Neural progenitor cell (in vitro differentiated cells): ENCODE measurements at regions not wholly inside any gene's neighbourhood (a gene's known extent, or its start where the extent isn't known, plus 50 kb on each side); places are given as distances from the start of the nearest gene placed in this dataset.

Experiments used
- DNase-seq: peaks from one replicate; pipeline ENCODE4 v3.0.0-alpha.2; 2016; ENCODE audit warnings: low spot score
- H2AFZ ChIP-seq: fragments of 200-600 bp; sonication (generic); replicated peaks from 2 replicates; pipeline ENCODE4 v1.6.1; 2016; ENCODE audit warnings: antibody characterized with exemption
- H3F3A ChIP-seq: fragments of 200-600 bp; sonication (generic); 2 replicates; pipeline ENCODE4 v1.6.1; 2016; ENCODE audit warnings: antibody characterized with exemption, low read depth
- H3K27ac ChIP-seq: fragments of 200-600 bp; sonication (generic); 2 replicates; pipeline ENCODE4 v1.5.1; 2016; ENCODE audit warnings: mild to moderate bottlenecking
- H3K27me3 ChIP-seq: fragments of 200-600 bp; sonication (generic); 2 replicates; pipeline ENCODE4 v1.6.1; 2016; ENCODE audit warnings: mild to moderate bottlenecking, moderate library complexity
- H3K36me3 ChIP-seq: fragments of 200-600 bp; sonication (generic); 2 replicates; pipeline ENCODE4 v1.5.1; 2016
- H3K4me1 ChIP-seq: fragments of 200-600 bp; sonication (generic); 2 replicates; pipeline ENCODE4 v1.6.1; 2016; ENCODE audit warnings: mixed run types
- H3K4me2 ChIP-seq: fragments of 200-600 bp; sonication (generic); 2 replicates; pipeline ENCODE4 v1.6.1; 2016
- H3K4me3 ChIP-seq: fragments of 200-600 bp; sonication (generic); 2 replicates; pipeline ENCODE4 v1.5.1; 2016
- H3K79me2 ChIP-seq: fragments of 200-600 bp; sonication (generic); 2 replicates; pipeline ENCODE4 v1.6.1; 2016; ENCODE audit warnings: low read depth
- H3K9ac ChIP-seq: fragments of 200-600 bp; sonication (generic); 2 replicates; pipeline ENCODE4 v1.6.1; 2016
- H3K9me3 ChIP-seq: fragments of 200-600 bp; sonication (generic); 2 replicates; pipeline ENCODE4 v1.5.1; 2016; ENCODE audit warnings: low read depth
- H4K20me1 ChIP-seq: fragments of 200-600 bp; sonication (generic); 2 replicates; pipeline ENCODE4 v1.6.1; 2016; ENCODE audit warnings: low read depth
- H3K27ac Mint-ChIP-seq: 3 replicates; pipeline ENCODE4 v1.8.0; 2021; ENCODE audit warnings: mixed read lengths
- H3K27me3 Mint-ChIP-seq: 2 replicates; pipeline ENCODE4 v1.8.0; 2022; ENCODE audit warnings: low read depth, mild to moderate bottlenecking, inconsistent platforms, moderate library complexity, mixed read lengths; ENCODE audit not compliant: insufficient read depth
- H3K36me3 Mint-ChIP-seq: 3 replicates; pipeline ENCODE4 v1.8.0; 2021; ENCODE audit warnings: mixed read lengths
- H3K4me1 Mint-ChIP-seq: 3 replicates; pipeline ENCODE4 v1.8.0; 2021; ENCODE audit warnings: mixed read lengths
- H3K4me3 Mint-ChIP-seq: 3 replicates; pipeline ENCODE4 v1.8.0; 2021; ENCODE audit warnings: mild to moderate bottlenecking, moderate library complexity, mixed read lengths
- H3K9me3 Mint-ChIP-seq: 3 replicates; pipeline ENCODE4 v1.8.0; 2020; ENCODE audit warnings: mixed read lengths
- EZH2 ChIP-seq: fragments of 200-600 bp; sonication (generic); IDR thresholded peaks from 2 replicates; pipeline ENCODE4 v1.6.1; 2017; ENCODE audit warnings: antibody characterized with exemption, mild to moderate bottlenecking, moderate library complexity
- EZH2phosphoT487 ChIP-seq: fragments of 200-600 bp; sonication (generic); IDR thresholded peaks from 2 replicates; pipeline ENCODE4 v1.6.1; 2017; ENCODE audit warnings: antibody characterized with exemption
- TF ChIP-seq, protein P1 (sequence below): fragments of 200-600 bp; sonication (generic); IDR thresholded peaks from 2 replicates; pipeline ENCODE4 v1.5.1; 2017; ENCODE audit warnings: antibody characterized with exemption, mild to moderate bottlenecking

- no peak overlapping the region for H3K9ac ChIP-seq
- H2AFZ ChIP-seq: no peak overlapping the region
- H3K4me2 ChIP-seq: no peak overlapping the region
- no peaks in the 10 kb centered on the region for H3K36me3 ChIP-seq
- peaks cover 12% of the 10 kb centered on the region for H3K27me3 Mint-ChIP-seq
- no peak overlapping the region for H3K4me3 Mint-ChIP-seq
- no peak overlapping the region for H3K27ac Mint-ChIP-seq
- H3K4me3 ChIP-seq: no peak overlapping the region
- no peak overlapping the region for H3K27ac ChIP-seq
- H3K9me3 ChIP-seq: no peaks in the 10 kb centered on the region
- DNase-seq: no peak
- no peaks in the 10 kb centered on the region for H3F3A ChIP-seq
- H3K36me3 Mint-ChIP-seq: no peaks in the 10 kb centered on the region
- TF ChIP-seq EZH2: no peak
- TF ChIP-seq, protein P1, sequence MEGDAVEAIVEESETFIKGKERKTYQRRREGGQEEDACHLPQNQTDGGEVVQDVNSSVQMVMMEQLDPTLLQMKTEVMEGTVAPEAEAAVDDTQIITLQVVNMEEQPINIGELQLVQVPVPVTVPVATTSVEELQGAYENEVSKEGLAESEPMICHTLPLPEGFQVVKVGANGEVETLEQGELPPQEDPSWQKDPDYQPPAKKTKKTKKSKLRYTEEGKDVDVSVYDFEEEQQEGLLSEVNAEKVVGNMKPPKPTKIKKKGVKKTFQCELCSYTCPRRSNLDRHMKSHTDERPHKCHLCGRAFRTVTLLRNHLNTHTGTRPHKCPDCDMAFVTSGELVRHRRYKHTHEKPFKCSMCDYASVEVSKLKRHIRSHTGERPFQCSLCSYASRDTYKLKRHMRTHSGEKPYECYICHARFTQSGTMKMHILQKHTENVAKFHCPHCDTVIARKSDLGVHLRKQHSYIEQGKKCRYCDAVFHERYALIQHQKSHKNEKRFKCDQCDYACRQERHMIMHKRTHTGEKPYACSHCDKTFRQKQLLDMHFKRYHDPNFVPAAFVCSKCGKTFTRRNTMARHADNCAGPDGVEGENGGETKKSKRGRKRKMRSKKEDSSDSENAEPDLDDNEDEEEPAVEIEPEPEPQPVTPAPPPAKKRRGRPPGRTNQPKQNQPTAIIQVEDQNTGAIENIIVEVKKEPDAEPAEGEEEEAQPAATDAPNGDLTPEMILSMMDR: no peak
- TF ChIP-seq EZH2phosphoT487: no peak
- peaks cover 8% of the 10 kb centered on the region for H3K4me1 ChIP-seq
- H3K79me2 ChIP-seq: no peaks in the 10 kb centered on the region
- no peaks in the 10 kb centered on the region for H3K9me3 Mint-ChIP-seq
- H3K4me1 Mint-ChIP-seq: peaks cover 29% of the 10 kb centered on the region
- H4K20me1 ChIP-seq: no peaks in the 10 kb centered on the region
- peaks cover 19% of the 10 kb centered on the region for H3K27me3 ChIP-seq
Observed at GRCh38 chr2:222799262-222799918, 61.4 kb upstream of the ACSL3 start.

DNA sequence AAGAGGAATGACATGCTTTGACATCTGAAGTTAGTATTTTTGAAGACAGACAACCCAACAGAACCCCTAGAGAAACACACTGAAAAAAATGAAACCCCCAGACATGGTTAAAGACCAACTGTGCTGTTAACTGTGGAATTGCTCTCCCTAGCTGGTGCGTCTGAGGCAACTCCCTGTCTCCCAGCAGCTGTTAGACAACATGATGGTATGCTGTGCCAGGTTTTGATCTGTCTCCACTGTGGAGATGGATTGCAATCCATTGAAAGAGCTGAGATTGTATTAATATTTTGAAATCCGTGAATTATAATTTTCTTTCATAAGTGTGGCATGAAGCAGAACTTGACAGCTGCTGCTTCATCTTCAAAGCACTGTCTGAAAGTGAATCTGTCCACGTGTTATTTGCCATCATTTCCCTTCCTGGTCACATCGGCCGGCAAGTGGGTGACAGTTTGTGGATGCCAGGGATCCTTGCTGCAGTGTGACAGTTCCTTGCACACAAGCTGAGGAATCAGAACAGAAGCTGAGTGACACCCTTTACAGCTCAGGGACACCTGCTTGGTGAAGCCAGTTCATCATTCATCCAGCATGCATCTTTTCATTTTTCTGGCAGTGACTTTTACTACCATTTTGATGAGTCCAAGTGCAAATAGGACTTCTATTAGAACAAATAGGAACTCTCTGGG is 58.2 kb upstream of the ACSL3 start:
- no peak overlapping the region for H3K4me3 ChIP-seq
- H2AFZ ChIP-seq: no peak overlapping the region
- H3K9me3 ChIP-seq: no peaks in the 10 kb centered on the region
- DNase-seq: no peak
- Mint-ChIP-seq H3K27me3 (peaks cover 5% of the 10 kb centered on the region), H3K4me1 (peaks cover 2% of the 10 kb centered on the region), H3K36me3 (no peaks in the 10 kb centered on the region), H3K9me3 (no peaks in the 10 kb centered on the region), H3K4me3 (no peak overlapping the region), H3K27ac (no peak overlapping the region)
- no peaks in the 10 kb centered on the region for H3K79me2 ChIP-seq
- no peak for TF ChIP-seq EZH2phosphoT487
- TF ChIP-seq, protein P1: no peak
- no peak for TF ChIP-seq EZH2
- no peak overlapping the region for H3K9ac ChIP-seq
- no peak overlapping the region for H3K27ac ChIP-seq
- no peaks in the 10 kb centered on the region for H3K4me1 ChIP-seq
- no peaks in the 10 kb centered on the region for H3K27me3 ChIP-seq
- no peaks in the 10 kb centered on the region for H3K36me3 ChIP-seq
- H3F3A ChIP-seq: no peaks in the 10 kb centered on the region
- H3K4me2 ChIP-seq: no peak overlapping the region
- H4K20me1 ChIP-seq: no peaks in the 10 kb centered on the region

DNA sequence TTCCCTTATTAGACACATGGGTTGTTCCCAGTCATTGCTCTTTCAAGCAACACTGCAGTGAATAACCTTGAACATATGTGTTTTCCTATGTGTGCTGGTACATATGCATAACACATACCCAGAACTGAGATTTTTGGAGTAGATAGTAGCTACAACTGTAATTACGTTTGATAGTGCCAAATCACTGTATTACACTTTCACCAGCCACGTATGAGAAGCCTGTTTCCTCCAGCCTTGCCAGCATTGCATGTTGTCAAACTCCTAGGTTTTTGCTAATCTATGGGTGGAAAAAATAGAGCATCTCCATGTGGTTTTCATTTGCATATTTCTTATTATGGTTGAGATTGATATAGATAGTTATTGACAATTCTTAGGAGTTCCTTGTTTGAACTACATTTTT is 56.5 kb upstream of the ACSL3 start:
- Histone ChIP-seq H3F3A (no peaks in the 10 kb centered on the region), H3K4me3 (no peak overlapping the region), H3K4me2 (no peak overlapping the region), H3K27me3 (no peaks in the 10 kb centered on the region), H3K4me1 (no peaks in the 10 kb centered on the region), H3K27ac (no peak overlapping the region), H3K79me2 (no peaks in the 10 kb centered on the region), H3K36me3 (no peaks in the 10 kb centered on the region), H2AFZ (no peak overlapping the region), H3K9ac (no peak overlapping the region), H3K9me3 (no peaks in the 10 kb centered on the region), H4K20me1 (no peaks in the 10 kb centered on the region)
- DNase-seq: no peak
- no peak overlapping the region for H3K27ac Mint-ChIP-seq
- H3K27me3 Mint-ChIP-seq: peaks cover 5% of the 10 kb centered on the region
- peaks cover 2% of the 10 kb centered on the region for H3K4me1 Mint-ChIP-seq
- no peak overlapping the region for H3K4me3 Mint-ChIP-seq
- H3K9me3 Mint-ChIP-seq: no peaks in the 10 kb centered on the region
- TF ChIP-seq, protein P1: no peak
- no peak for TF ChIP-seq EZH2
- no peak for TF ChIP-seq EZH2phosphoT487
- H3K36me3 Mint-ChIP-seq: no peaks in the 10 kb centered on the region
